ENCODE measurements at regions not wholly inside any gene's neighbourhood (a gene's known extent, or its start where the extent isn't known, plus 50 kb on each side); places are given as distances from the start of the nearest gene placed in this dataset.

GRCh38 chr4:143083756-143084472, 100.8 kb upstream of the USP38 start:
- DNase-seq, result no peak

GRCh38 chr4:143084566-143084965, 100.2 kb upstream of the USP38 start:
- DNase-seq, result no peak

GRCh38 chr4:143085224-143085623, 99.5 kb upstream of the USP38 start:
- DNase-seq, result no peak

- no peak for DNase-seq
Measured at GRCh38 chr4:143085659-143086058, 99.1 kb upstream of the USP38 start.

- DNase-seq, result no peak
Measured at GRCh38 chr4:143089291-143089690, 95.4 kb upstream of the USP38 start.

GRCh38 chr4:143089847-143090246, 94.9 kb upstream of the USP38 start:
- DNase-seq, result no peak

- DNase-seq, result no peak
Measured at GRCh38 chr4:143091862-143092261, 92.9 kb upstream of the USP38 start.

- no peak for DNase-seq
Measured at GRCh38 chr4:143095447-143095846, 89.3 kb upstream of the USP38 start.

GRCh38 chr4:143097751-143098150, 87.0 kb upstream of the USP38 start:
- DNase-seq, result no peak

- no peak for DNase-seq
Measured at GRCh38 chr4:143099693-143100092, 85.0 kb upstream of the USP38 start.

GRCh38 chr4:143109376-143109775, 75.3 kb upstream of the USP38 start:
- no peak for DNase-seq

- DNase-seq, result no peak
Measured at GRCh38 chr4:143118663-143119062, 66.1 kb upstream of the USP38 start.

GRCh38 chr4:143127621-143128020, 57.1 kb upstream of the USP38 start:
- no peak for DNase-seq

GRCh38 chr4:143133977-143134376, 50.7 kb upstream of the USP38 start:
- no peak for DNase-seq
